ENCODE measurements at regions not wholly inside any gene's neighbourhood (a gene's known extent, or its start where the extent isn't known, plus 50 kb on each side); places are given as distances from the start of the nearest gene placed in this dataset.
"Not testable (repeated sequence)": the region's sequence is repeated elsewhere in the genome, so short reads cannot be mapped to it uniquely, and the experiment has no call there.

DNA sequence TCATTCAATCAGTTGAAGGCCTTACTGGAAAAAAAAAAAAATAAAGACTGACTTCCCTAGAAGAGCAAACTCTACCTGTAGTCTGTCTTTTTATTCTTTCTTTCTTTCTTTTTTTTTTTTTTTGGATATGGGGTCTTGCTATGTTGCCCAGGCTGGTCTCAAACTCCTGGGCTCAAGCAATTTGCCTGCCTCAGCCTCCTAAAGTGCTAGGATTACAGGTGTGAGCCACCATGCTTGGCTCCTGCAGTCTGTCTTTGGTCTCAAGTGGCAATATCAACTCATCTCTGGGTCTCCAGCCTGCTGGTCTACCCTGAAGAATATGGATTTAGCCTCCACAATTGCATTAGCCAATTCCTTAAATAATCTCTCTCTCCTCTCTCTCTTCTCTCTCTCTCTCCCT lies 167.7 kb upstream of the P2RY1 start:
- in situ Hi-C loops (cut with MboI; ENCODE audit: low pct_unique_long_range_greater_than_20kb in 2 of 9, low sequenced_read_pairs in 9 of 9, unreplicated experiment in 9 of 9): no loop called here
- ATAC-seq (replicated peaks in 6 of 8): no peak
- H3K4me1 ChIP-seq (replicated peaks in 1 of 2): no peaks in the 10 kb centered on the region
- H3K27ac ChIP-seq: no peak overlapping the region
- no peak overlapping the region for H3K4me3 ChIP-seq

DNA sequence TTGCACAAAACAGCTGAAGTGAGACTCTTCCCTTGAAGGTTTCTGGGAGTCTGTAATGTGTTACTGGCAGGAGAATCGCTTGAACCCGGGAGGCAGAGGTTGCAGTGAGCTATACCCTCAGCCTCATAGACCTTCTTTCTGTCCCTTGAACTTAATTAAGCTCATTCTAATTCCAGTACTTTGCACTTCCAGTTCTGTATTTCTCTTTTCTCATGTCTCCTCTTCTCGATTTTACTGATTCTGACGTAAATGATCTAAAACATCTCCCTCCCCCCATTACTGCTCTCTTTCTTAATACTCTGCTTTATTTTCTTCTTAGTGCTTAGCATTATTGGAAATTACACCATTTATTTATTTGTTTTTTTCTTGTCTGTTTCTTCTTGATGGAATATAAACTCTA lies 165.4 kb upstream of the P2RY1 start:
- in situ Hi-C loops (cut with MboI; ENCODE audit: low pct_unique_long_range_greater_than_20kb in 2 of 9, low sequenced_read_pairs in 9 of 9, unreplicated experiment in 9 of 9): no loop called here
- no peak overlapping the region for H3K27ac ChIP-seq
- no peak overlapping the region for H3K4me3 ChIP-seq
- H3K4me1 ChIP-seq (replicated peaks in 1 of 2): no peaks in the 10 kb centered on the region
- ATAC-seq (replicated peaks in 6 of 8): no peak
- WGBS, 10 experiments: 56 to 100% (median 87%) methylated on average over 2 to 4 of the region's 4 CpGs

DNA sequence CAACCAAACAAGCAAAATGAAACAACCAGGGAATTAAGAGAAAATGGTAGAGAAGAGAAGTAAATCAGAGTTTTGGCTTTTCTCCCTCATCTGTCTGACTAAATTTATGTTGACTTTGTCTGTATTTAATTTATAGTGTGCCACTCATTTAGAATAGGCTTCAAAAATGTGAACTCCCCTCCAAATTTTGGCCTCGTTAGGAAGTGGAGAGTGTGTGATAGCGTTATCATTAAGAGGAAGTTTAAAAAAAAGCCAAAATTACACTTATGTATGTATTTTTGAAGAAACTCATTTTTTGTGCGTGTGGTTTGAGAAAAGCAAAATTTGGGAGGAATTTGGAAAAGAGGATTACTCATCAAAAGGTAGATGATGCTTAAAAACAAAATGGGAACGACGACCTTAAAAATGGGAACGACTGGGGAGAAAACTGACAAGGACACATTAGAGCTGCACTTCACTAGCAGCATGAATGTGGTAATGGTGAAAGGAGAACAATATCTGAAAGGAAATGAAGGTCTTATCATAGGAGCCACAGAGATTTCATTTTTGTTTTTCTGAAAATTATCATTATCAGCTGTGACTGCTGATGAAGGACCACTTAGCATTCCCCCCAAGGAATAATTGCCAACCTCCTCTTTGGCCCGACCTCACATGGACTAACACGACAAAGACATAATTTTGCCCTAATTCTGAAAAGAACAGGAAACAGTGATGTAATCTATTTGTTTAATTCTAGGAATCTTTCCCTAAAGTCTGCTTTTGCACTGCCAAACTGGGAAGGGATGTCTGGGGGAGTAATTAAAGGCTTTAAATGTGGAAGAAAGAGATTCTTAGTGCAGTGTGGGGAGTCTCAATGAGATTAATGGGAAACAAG lies 163.2 kb upstream of the P2RY1 start:
- in situ Hi-C loops (cut with MboI; ENCODE audit: low pct_unique_long_range_greater_than_20kb in 2 of 9, low sequenced_read_pairs in 9 of 9, unreplicated experiment in 9 of 9): no loop called here
- H3K27ac ChIP-seq: no peak overlapping the region
- no peak overlapping the region for H3K4me3 ChIP-seq
- peaks cover under 1 to 2% of the 10 kb centered on the region in 2 donors for H3K4me1 ChIP-seq (replicated peaks in 1 of 2)
- 45 to 93% (median 87%) methylated on average over 5 to 8 of the region's 8 CpGs; no CpG with 5 or more reads in 1 of the 10 experiments for whole genome bisulfite sequencing, 10 experiments
- no peak for ATAC-seq (replicated peaks in 6 of 8)

DNA sequence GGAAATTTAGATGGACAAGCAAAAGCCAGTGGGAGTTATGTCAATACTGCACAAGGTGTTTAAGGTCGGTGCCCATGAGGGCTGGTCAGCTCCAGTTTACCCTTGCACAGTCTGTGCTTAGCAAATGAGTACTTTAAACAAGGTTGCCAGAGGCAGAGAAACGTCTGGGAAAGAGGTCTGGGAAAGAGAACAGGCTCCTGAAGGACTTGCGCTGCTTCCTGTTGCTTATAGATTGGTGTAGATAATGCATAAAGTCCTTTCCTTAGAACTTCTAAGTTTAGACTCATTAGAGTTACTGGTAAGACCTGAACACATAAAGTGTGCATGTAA lies 162.6 kb upstream of the P2RY1 start:
- no peak for ATAC-seq (replicated peaks in 6 of 8)
- 50 to 100% (median 87%) methylated on average over 2 to 3 of the region's 3 CpGs; no CpG with 5 or more reads in 2 of the 10 experiments for WGBS, 10 experiments
- Histone ChIP-seq H3K27ac (no peak overlapping the region), H3K4me3 (no peak overlapping the region), H3K4me1 (replicated peaks in 1 of 2) (peaks cover 3% of the 10 kb centered on the region in 2 donors)
- in situ Hi-C loops (cut with MboI; ENCODE audit: low pct_unique_long_range_greater_than_20kb in 2 of 9, low sequenced_read_pairs in 9 of 9, unreplicated experiment in 9 of 9): no loop called here

DNA sequence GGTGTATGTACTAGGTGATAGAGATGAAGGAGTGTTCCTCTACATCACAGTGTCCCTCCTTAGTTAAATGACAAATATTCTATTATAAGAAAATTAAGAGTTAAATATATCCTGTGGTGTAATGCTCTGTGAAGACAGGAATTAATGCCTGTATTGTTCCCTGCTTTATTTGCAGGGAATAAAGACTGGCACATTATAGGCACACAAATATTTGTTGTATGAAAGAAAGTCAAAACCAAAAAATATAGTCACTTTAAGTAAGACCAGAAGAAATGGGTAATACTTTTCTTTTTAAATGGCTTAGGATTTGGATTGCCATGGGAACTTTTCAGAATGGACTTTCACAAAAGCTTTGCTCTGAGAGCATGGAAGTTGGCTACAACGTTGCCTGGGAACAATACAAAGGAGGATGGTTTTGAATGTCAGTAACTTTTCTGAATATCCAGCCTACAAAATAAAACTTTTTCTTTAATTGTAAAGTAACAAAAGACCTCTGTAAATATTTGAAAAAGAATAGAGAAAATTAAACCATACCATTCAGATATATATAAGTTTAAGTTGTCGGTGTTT lies 158.0 kb upstream of the P2RY1 start:
- 0 to 100% (median 38%) methylated on average over 1 to 2 of the region's 2 CpGs; no CpG with 5 or more reads in 1 of the 10 experiments for WGBS, 10 experiments
- peaks cover 7 to 8% of the 10 kb centered on the region in 2 donors for H3K4me1 ChIP-seq (replicated peaks in 1 of 2)
- H3K27ac ChIP-seq: no peak overlapping the region
- in situ Hi-C loops (cut with MboI; ENCODE audit: low pct_unique_long_range_greater_than_20kb in 2 of 9, low sequenced_read_pairs in 9 of 9, unreplicated experiment in 9 of 9): no loop called here
- ATAC-seq (replicated peaks in 6 of 8): peak in 3 of 8 experiments; percentile 51 to 77 (median 65)
- no peak overlapping the region for H3K4me3 ChIP-seq

DNA sequence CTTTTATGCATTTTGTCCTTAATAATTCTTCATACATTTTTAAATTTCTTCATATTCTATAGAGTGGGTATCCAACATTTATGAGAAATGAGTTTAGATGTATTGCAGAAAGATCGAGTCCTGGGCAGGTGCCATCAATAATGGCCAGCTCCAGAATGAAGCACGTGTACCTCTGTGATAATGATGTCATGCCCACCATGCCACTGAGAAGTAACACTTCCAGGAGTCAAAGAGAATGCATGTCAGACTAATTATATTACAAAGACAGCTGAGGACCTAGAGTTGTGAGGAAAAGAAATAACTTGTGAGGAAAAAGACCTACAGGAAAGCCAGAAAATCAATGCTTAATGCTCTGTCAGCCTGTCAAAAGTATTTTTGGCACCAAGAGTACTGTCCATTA lies 157.4 kb upstream of the P2RY1 start:
- in situ Hi-C loops (cut with MboI; ENCODE audit: low pct_unique_long_range_greater_than_20kb in 2 of 9, low sequenced_read_pairs in 9 of 9, unreplicated experiment in 9 of 9): no loop called here
- Histone ChIP-seq H3K4me3 (no peak overlapping the region), H3K27ac (no peak overlapping the region), H3K4me1 (replicated peaks in 1 of 2) (peaks cover 7 to 8% of the 10 kb centered on the region in 2 donors)
- ATAC-seq (replicated peaks in 6 of 8): peak in 4 of 8 experiments; percentile 35 to 84 (median 62)
- whole genome bisulfite sequencing, 10 experiments: 0 to 70% (median 11%) methylated on average over 1 to 2 of the region's 2 CpGs

DNA sequence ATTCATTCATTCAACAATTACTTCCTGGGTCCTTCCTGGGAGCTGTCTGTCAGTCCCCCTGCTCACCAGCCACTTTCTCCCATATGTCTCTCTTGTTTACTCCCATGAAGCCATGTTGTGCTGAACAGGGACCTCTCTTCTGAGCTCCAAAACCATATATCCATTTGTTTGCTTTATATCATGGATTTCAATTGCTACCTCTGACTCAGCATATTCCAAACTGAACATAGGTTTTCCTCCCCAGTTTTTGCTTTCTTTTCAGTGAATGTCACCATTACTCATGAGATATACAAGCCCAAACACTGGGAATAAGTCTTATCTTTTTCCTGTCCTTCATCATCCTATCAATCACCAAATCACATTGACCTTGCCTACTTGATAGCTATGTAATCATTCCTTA lies 152.5 kb upstream of the P2RY1 start:
- H3K4me3 ChIP-seq: no peak overlapping the region
- no peak overlapping the region for H3K27ac ChIP-seq
- no peak for ATAC-seq (replicated peaks in 6 of 8)
- peaks cover 4% of the 10 kb centered on the region in 2 donors for H3K4me1 ChIP-seq (replicated peaks in 1 of 2)
- in situ Hi-C loops (cut with MboI; ENCODE audit: low pct_unique_long_range_greater_than_20kb in 2 of 9, low sequenced_read_pairs in 9 of 9, unreplicated experiment in 9 of 9): no loop called here

DNA sequence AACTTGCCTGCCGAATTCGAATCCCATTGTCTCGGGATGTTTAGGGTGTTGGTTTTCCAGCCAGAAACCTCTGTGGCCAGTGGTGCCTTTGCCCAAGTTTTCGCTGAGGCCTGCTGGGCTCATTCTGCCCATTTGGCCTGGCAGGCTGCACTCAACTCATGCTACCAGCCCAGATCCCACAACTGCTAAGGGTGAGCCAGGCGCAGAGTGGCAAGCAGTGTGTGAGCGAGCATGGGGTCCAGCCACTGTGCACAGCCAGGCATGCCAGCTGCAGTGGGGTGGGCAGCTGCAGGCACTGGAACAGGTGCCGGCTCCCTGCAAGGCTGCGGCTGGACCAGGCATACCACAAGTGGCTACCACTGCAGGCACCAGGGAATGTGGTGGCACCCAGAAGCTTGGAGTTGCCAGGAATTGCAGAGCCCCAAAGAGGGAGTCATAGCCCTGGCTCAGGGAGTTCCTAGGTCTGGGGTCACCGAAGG lies 151.4 kb upstream of the P2RY1 start:
- in situ Hi-C loops (cut with MboI; ENCODE audit: low pct_unique_long_range_greater_than_20kb in 2 of 9, low sequenced_read_pairs in 9 of 9, unreplicated experiment in 9 of 9): no loop called here
- Histone ChIP-seq H3K4me3 (no peak overlapping the region), H3K27ac (no peak overlapping the region), H3K4me1 (replicated peaks in 1 of 2) (no peaks in the 10 kb centered on the region)
- ATAC-seq (replicated peaks in 6 of 8): no peak
- 79 to 100% (median 96%) methylated on average over 1 to 4 of the region's 9 CpGs; no CpG with 5 or more reads in 4 of the 10 experiments for WGBS, 10 experiments

DNA sequence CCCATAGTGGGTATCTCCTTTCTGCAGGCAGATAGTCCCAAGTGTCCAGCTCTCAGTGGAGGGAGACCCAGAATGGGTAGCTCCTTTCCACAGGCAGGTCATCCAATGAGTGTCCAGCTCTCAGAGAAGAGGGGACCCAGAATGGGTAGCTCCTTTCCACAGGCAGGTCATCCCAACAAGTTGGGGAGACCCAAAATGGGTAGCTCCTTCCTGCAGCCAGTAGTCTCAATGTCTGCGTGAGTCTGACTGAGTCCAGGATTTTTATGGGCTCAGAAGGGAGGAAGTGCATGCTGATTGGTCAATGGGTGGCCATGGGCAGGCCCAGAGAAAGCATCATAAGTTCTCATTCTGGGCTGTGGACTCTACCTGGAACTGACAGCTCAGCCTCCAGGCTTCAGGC lies 150.7 kb upstream of the P2RY1 start:
- Histone ChIP-seq H3K4me3 (no peak overlapping the region), H3K4me1 (replicated peaks in 1 of 2) (no peaks in the 10 kb centered on the region), H3K27ac (no peak overlapping the region)
- WGBS, 10 experiments: 80 to 100% methylated on average over 1 of the region's 1 CpG; no CpG with 5 or more reads in 8 of the 10 experiments
- in situ Hi-C loops (cut with MboI; ENCODE audit: low pct_unique_long_range_greater_than_20kb in 2 of 9, low sequenced_read_pairs in 9 of 9, unreplicated experiment in 9 of 9): no loop called here
- ATAC-seq (replicated peaks in 6 of 8): no peak

DNA sequence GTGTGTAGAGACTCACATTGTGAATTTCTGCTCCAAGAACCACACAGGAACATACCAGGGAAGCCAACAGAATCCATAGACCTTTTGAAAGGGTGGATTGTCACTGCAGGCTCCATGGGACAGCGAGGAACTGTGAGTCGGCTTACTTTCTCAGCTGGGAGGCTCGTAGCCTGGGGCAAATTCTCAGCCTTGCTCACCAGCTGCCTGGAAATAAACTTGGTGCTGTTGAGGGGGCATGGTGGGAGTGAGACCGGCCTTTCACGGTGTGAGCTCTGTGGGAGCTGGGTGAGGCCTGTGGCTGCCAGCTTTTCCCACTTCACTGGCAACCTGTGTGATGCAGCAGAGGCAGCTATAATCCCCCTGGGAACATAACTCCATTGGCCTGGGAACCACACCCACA lies 146.6 kb upstream of the P2RY1 start:
- peak in 2 of 8 experiments; percentile 49 to 94 for ATAC-seq (replicated peaks in 6 of 8)
- H3K27ac ChIP-seq: no peak overlapping the region
- 17 to 60% (median 53%) methylated on average over 1 to 5 of the region's 5 CpGs; no CpG with 5 or more reads in 5 of the 10 experiments for WGBS, 10 experiments
- H3K4me3 ChIP-seq: no peak overlapping the region
- H3K4me1 ChIP-seq (replicated peaks in 1 of 2): no peaks in the 10 kb centered on the region
- in situ Hi-C loops (cut with MboI; ENCODE audit: low pct_unique_long_range_greater_than_20kb in 2 of 9, low sequenced_read_pairs in 9 of 9, unreplicated experiment in 9 of 9): no loop called here

DNA sequence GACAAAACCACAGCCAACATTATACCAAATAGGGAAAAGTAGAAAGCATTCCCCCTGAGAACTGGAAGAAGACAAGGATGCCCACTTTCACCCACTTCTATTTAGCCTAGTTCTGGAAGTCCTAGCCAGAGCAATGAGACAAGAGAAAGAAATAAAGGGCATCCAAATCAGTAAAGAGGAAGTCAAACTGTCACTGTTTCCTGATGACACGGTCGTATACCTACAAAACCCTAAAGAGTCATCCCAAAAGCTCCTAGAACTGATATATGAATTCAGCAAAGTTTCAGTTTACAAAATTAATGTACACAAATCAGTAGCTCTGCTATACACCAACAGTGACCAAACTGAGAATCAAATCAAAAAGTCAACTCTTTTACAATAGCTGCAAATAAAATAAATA lies 142.6 kb upstream of the P2RY1 start:
- H3K4me1 ChIP-seq (replicated peaks in 1 of 2); in situ Hi-C loops (cut with MboI; ENCODE audit: low pct_unique_long_range_greater_than_20kb in 2 of 9, low sequenced_read_pairs in 9 of 9, unreplicated experiment in 9 of 9); ATAC-seq (replicated peaks in 6 of 8); H3K27ac ChIP-seq; H3K4me3 ChIP-seq: not testable (repeated sequence)
- 76 to 100% (median 96%) methylated on average over 2 of the region's 2 CpGs; no CpG with 5 or more reads in 4 of the 10 experiments for WGBS, 10 experiments

DNA sequence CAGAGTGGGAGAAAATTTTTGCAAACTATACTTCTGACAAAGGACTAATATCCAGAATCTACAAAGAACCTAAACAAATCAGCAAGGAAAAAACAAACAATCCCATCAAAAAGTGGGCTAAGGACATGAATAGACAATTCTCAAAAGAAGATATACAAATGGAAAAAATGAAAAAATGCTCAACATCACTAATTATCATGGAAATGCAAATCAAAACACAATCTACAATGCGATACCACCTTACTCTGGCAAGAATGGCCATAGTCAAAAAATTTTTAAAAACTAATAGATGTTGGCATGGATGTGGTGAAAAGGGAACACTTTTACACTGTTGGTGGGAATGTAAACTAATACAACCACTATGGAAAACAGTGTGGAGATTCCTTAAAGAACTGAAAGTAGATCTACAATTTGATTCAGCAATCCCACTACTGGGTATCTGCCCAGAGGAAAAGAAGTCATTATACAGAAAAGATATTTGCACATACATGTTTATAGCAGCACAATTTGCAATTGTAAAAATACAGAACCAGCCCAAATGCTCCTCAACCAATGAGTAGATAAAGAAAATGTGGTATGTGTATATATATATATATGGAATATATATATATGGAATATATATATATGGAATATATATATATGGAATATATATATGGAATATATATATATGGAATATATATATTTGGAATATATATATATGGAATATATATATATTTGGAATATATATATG lies 141.2 kb upstream of the P2RY1 start:
- 83 to 100% (median 100%) methylated on average over 1 of the region's 1 CpG for WGBS, 10 experiments
- ATAC-seq (replicated peaks in 6 of 8); H3K4me3 ChIP-seq; in situ Hi-C loops (cut with MboI; ENCODE audit: low pct_unique_long_range_greater_than_20kb in 2 of 9, low sequenced_read_pairs in 9 of 9, unreplicated experiment in 9 of 9); H3K27ac ChIP-seq; H3K4me1 ChIP-seq (replicated peaks in 1 of 2): not testable (repeated sequence)

DNA sequence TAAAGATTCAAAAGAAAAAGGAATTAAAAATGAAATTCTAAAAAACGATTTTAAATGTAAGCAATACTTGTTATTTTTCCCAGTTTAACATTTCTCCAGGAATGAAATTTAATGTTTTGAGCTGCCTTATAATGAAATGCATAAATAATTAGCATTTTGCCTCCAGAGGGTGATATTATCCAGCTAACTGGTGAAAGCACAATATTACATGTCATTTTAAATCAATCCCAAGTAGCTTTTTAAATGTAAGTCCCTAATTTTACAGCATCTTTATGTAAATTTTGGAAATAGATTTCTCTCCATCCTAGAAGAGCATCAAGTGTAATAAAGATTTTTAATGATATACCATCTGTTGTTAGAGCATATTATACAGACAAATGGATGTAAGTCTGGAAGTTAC lies 139.1 kb upstream of the P2RY1 start:
- in situ Hi-C loops (cut with MboI; ENCODE audit: low pct_unique_long_range_greater_than_20kb in 2 of 9, low sequenced_read_pairs in 9 of 9, unreplicated experiment in 9 of 9): no loop called here
- no peaks in the 10 kb centered on the region for H3K4me1 ChIP-seq (replicated peaks in 1 of 2)
- no peak overlapping the region for H3K4me3 ChIP-seq
- WGBS, 10 experiments: 0 to 73% (median 17%) methylated on average over 1 of the region's 1 CpG; no CpG with 5 or more reads in 1 of the 10 experiments
- H3K27ac ChIP-seq: no peak overlapping the region
- no peak for ATAC-seq (replicated peaks in 6 of 8)

All from motor neuron (in vitro differentiated cells).